Panc1 (cell line): ENCODE measurements at regions not wholly inside any gene's neighbourhood (a gene's known extent, or its start where the extent isn't known, plus 50 kb on each side); places are given as distances from the start of the nearest gene placed in this dataset.

Experiments used
- POLR2AphosphoS5 ChIP-seq: IDR thresholded peaks from 2 replicates; pipeline ENCODE4 v1.6.1; 2012; ENCODE audit warnings: mild to moderate bottlenecking, low read depth, low read length, moderate library complexity
- SIN3A ChIP-seq: IDR thresholded peaks from 2 replicates; pipeline ENCODE4 v1.6.1; 2012; ENCODE audit warnings: low read depth, mild to moderate bottlenecking, low read length, moderate library complexity, borderline replicate concordance; ENCODE audit not compliant: insufficient read depth
- TCF7L2 ChIP-seq: IDR thresholded peaks from 2 replicates; pipeline ENCODE4 v1.6.1; 2011; ENCODE audit warnings: mild to moderate bottlenecking, low read depth, low read length, inconsistent platforms
- TF ChIP-seq, protein P1 (sequence below): fragments of 450-650 bp; IDR thresholded peaks from 2 replicates; pipeline ENCODE4 v1.5.1; 2017; ENCODE audit warnings: mild to moderate bottlenecking
- TF ChIP-seq, protein P2 (sequence below), 2 experiments: IDR thresholded peaks; 2 replicates each; pipeline ENCODE4 v1.6.1; 2011 to 2012; ENCODE audit warnings: low read depth in 2 of 2, control low read depth in 1 of 2, low read length in 1 of 2, mild to moderate bottlenecking in 1 of 2, moderate library complexity in 1 of 2; ENCODE audit not compliant: insufficient read depth in 1 of 2

DNA sequence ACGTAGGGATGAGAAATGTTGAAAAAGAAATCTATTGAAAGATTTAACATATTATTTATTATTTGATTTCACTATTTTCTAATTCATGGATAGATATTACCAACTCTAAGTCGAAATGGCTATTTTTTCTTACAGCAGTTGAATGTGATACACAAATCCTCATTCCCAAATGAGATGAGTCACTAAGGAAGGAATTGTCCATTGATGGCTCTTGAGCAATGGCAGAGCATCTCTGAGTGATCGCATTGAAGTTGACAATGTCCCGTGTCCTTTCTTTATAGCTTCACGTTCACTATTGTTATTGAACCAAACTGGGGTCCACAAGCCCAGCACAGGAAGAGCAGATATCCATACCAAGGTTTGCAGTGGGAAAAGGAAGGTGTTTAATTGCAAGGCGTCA is 648.3 kb upstream of the SPRY2 start:
- TF ChIP-seq, protein P1, sequence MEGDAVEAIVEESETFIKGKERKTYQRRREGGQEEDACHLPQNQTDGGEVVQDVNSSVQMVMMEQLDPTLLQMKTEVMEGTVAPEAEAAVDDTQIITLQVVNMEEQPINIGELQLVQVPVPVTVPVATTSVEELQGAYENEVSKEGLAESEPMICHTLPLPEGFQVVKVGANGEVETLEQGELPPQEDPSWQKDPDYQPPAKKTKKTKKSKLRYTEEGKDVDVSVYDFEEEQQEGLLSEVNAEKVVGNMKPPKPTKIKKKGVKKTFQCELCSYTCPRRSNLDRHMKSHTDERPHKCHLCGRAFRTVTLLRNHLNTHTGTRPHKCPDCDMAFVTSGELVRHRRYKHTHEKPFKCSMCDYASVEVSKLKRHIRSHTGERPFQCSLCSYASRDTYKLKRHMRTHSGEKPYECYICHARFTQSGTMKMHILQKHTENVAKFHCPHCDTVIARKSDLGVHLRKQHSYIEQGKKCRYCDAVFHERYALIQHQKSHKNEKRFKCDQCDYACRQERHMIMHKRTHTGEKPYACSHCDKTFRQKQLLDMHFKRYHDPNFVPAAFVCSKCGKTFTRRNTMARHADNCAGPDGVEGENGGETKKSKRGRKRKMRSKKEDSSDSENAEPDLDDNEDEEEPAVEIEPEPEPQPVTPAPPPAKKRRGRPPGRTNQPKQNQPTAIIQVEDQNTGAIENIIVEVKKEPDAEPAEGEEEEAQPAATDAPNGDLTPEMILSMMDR = no peak
- TF ChIP-seq TCF7L2 = no peak
- TF ChIP-seq SIN3A = no peak
- TF ChIP-seq POLR2AphosphoS5 = no peak
- TF ChIP-seq, protein P2, sequence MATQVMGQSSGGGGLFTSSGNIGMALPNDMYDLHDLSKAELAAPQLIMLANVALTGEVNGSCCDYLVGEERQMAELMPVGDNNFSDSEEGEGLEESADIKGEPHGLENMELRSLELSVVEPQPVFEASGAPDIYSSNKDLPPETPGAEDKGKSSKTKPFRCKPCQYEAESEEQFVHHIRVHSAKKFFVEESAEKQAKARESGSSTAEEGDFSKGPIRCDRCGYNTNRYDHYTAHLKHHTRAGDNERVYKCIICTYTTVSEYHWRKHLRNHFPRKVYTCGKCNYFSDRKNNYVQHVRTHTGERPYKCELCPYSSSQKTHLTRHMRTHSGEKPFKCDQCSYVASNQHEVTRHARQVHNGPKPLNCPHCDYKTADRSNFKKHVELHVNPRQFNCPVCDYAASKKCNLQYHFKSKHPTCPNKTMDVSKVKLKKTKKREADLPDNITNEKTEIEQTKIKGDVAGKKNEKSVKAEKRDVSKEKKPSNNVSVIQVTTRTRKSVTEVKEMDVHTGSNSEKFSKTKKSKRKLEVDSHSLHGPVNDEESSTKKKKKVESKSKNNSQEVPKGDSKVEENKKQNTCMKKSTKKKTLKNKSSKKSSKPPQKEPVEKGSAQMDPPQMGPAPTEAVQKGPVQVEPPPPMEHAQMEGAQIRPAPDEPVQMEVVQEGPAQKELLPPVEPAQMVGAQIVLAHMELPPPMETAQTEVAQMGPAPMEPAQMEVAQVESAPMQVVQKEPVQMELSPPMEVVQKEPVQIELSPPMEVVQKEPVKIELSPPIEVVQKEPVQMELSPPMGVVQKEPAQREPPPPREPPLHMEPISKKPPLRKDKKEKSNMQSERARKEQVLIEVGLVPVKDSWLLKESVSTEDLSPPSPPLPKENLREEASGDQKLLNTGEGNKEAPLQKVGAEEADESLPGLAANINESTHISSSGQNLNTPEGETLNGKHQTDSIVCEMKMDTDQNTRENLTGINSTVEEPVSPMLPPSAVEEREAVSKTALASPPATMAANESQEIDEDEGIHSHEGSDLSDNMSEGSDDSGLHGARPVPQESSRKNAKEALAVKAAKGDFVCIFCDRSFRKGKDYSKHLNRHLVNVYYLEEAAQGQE (IDR thresholded peaks at IDR 0.05; ENCODE audit: insufficient read depth in 1 of 2, low read depth in 2 of 2, low read length in 1 of 2) = no peak
